ENCODE measurements at regions not wholly inside any gene's neighbourhood (a gene's known extent, or its start where the extent isn't known, plus 50 kb on each side); places are given as distances from the start of the nearest gene placed in this dataset.

GRCh38 chr14:29301571-29301970, 535.0 kb downstream of the FOXG1 start:
- no peaks in the 10 kb centered on the region for H3K4me1 ChIP-seq (ENCODE audit: insufficient read depth)
- H3K27me3 ChIP-seq = no peaks in the 10 kb centered on the region
- H3K36me3 ChIP-seq = no peaks in the 10 kb centered on the region
- TF ChIP-seq CTCF (IDR thresholded peaks at IDR 0.05) = no peak
- TF ChIP-seq POLR2A (IDR thresholded peaks at IDR 0.05) = no peak
- TF ChIP-seq EP300 (IDR thresholded peaks at IDR 0.05) = no peak
- H3K9me3 ChIP-seq = no peaks in the 10 kb centered on the region
- H3K27ac ChIP-seq = no peak overlapping the region
- H3K4me3 ChIP-seq = no peak overlapping the region
- intact Hi-C loops (cut with DNase I) = no loop called here
- DNase-seq = no peak

- intact Hi-C loops (cut with DNase I) = no loop called here
- Histone ChIP-seq H3K4me1 (ENCODE audit: insufficient read depth) (no peaks in the 10 kb centered on the region), H3K9me3 (no peaks in the 10 kb centered on the region), H3K4me3 (no peak overlapping the region), H3K36me3 (no peaks in the 10 kb centered on the region), H3K27me3 (no peaks in the 10 kb centered on the region), H3K27ac (no peak overlapping the region)
- TF ChIP-seq CTCF (IDR thresholded peaks at IDR 0.05) (no peak), POLR2A (IDR thresholded peaks at IDR 0.05) (no peak), EP300 (IDR thresholded peaks at IDR 0.05) (no peak)
- DNase-seq = no peak
Observed at GRCh38 chr14:29310210-29310609, 543.6 kb downstream of the FOXG1 start.

- Histone ChIP-seq H3K36me3 (no peaks in the 10 kb centered on the region), H3K27me3 (no peaks in the 10 kb centered on the region), H3K27ac (no peak overlapping the region), H3K9me3 (no peaks in the 10 kb centered on the region), H3K4me1 (ENCODE audit: insufficient read depth) (no peaks in the 10 kb centered on the region), H3K4me3 (no peak overlapping the region)
- intact Hi-C loops (cut with DNase I) = no loop called here
- no peak for TF ChIP-seq CTCF (IDR thresholded peaks at IDR 0.05)
- no peak for TF ChIP-seq POLR2A (IDR thresholded peaks at IDR 0.05)
- no peak for TF ChIP-seq EP300 (IDR thresholded peaks at IDR 0.05)
- no peak for DNase-seq
- 71 to 78% (median 73%) methylated on average over 1 of the region's 1 CpG for WGBS, 3 donors
Observed at GRCh38 chr14:29310757-29311156, 544.2 kb downstream of the FOXG1 start.

GRCh38 chr14:29311983-29312382, 545.4 kb downstream of the FOXG1 start:
- 43 to 54% (median 54%) methylated on average over 2 of the region's 2 CpGs for WGBS, 3 donors
- no peak for TF ChIP-seq EP300 (IDR thresholded peaks at IDR 0.05)
- no peak overlapping the region for H3K27ac ChIP-seq
- H3K4me3 ChIP-seq = no peak overlapping the region
- intact Hi-C loops (cut with DNase I) = no loop called here
- H3K36me3 ChIP-seq = no peaks in the 10 kb centered on the region
- no peak for DNase-seq
- no peaks in the 10 kb centered on the region for H3K4me1 ChIP-seq (ENCODE audit: insufficient read depth)
- H3K27me3 ChIP-seq = no peaks in the 10 kb centered on the region
- no peaks in the 10 kb centered on the region for H3K9me3 ChIP-seq

- Histone ChIP-seq H3K4me1 (ENCODE audit: insufficient read depth) (no peaks in the 10 kb centered on the region), H3K4me3 (no peak overlapping the region), H3K36me3 (no peaks in the 10 kb centered on the region), H3K9me3 (no peaks in the 10 kb centered on the region), H3K27me3 (no peaks in the 10 kb centered on the region), H3K27ac (no peak overlapping the region)
- intact Hi-C loops (cut with DNase I) = no loop called here
- 69 to 73% (median 72%) methylated on average over 2 of the region's 2 CpGs for WGBS, 3 donors
- no peak for TF ChIP-seq POLR2A (IDR thresholded peaks at IDR 0.05)
- no peak for DNase-seq
Observed at GRCh38 chr14:29316936-29317335, 550.3 kb downstream of the FOXG1 start.

GRCh38 chr14:29317423-29317822, 550.8 kb downstream of the FOXG1 start:
- Histone ChIP-seq H3K4me3 (no peak overlapping the region), H3K36me3 (no peaks in the 10 kb centered on the region), H3K9me3 (no peaks in the 10 kb centered on the region), H3K27me3 (no peaks in the 10 kb centered on the region), H3K4me1 (ENCODE audit: insufficient read depth) (no peaks in the 10 kb centered on the region), H3K27ac (no peak overlapping the region)
- WGBS, 3 donors = 87 to 91% (median 89%) methylated on average over 1 of the region's 1 CpG
- intact Hi-C loops (cut with DNase I) = no loop called here
- no peak for DNase-seq
- TF ChIP-seq EP300 (IDR thresholded peaks at IDR 0.05) (no peak), POLR2A (IDR thresholded peaks at IDR 0.05) (no peak), CTCF (IDR thresholded peaks at IDR 0.05) (no peak)
